Prostate gland (tissue), 2 donors: ENCODE measurements at regions not wholly inside any gene's neighbourhood (a gene's known extent, or its start where the extent isn't known, plus 50 kb on each side); places are given as distances from the start of the nearest gene placed in this dataset.
A peak's percentile ranks its signal among the peaks of the same experiment; 100 is the strongest.

Experiments used
- DNase-seq: peaks from one replicate; pipeline ENCODE4 v3.0.0-alpha.2; 2019; ENCODE audit warnings: low spot score
- H3K27ac ChIP-seq, 2 donors: fragments of 200-600 bp; sonication (generic); 2 replicates each; pipeline ENCODE4 v1.5.1; 2017 to 2019
- H3K27me3 ChIP-seq: fragments of 200-600 bp; sonication (generic); replicated peaks from 2 replicates; pipeline ENCODE4 v1.5.1; 2019; ENCODE audit not compliant: insufficient read depth
- H3K36me3 ChIP-seq, 2 donors: fragments of 200-600 bp; sonication (generic); 1 replicate in 1 of 2; 2 replicates in 1 of 2; pipeline versions ENCODE4 v1.5.1 to v1.8.1; 2017 to 2019
- H3K4me1 ChIP-seq: fragments of 200-600 bp; sonication (generic); replicated peaks from 2 replicates; pipeline ENCODE4 v1.5.1; 2019
- H3K4me3 ChIP-seq, 2 donors: fragments of 200-600 bp; sonication (generic); 2 replicates each; pipeline ENCODE4 v1.5.1; 2017 to 2019
- H3K9me3 ChIP-seq: fragments of 200-600 bp; sonication (generic); 2 replicates; pipeline ENCODE4 v1.5.1; 2017
- POLR2A ChIP-seq: fragments of 450-650 bp; IDR thresholded peaks from one replicate; pipeline ENCODE4 v1.6.1; 2016; ENCODE audit warnings: antibody characterized with exemption, mild to moderate bottlenecking
- POLR2AphosphoS5 ChIP-seq: sonication (generic); formaldehyde crosslinking; IDR thresholded peaks from one replicate; pipeline ENCODE4 v1.6.1; 2017; ENCODE audit warnings: antibody characterized with exemption
- WGBS: methylation state at CpG from one replicate; pipeline ENCODE4 v1.1.5; 2018; 5-methylcytosine and 5-hydroxymethylcytosine counted together
- intact Hi-C: fragments of 100-400 bp; cut with DNase I; formaldehyde crosslinking; loops from one replicate; pipeline ENCODE4 v1.14.2; 2022
- TF ChIP-seq, protein P1 (sequence below), 4 experiments: fragments of 200-600 bp in 2 of 4; fragments of 450-650 bp in 2 of 4; sonication (generic) in 2 of 4; IDR thresholded peaks; 1 replicate in 3 of 4; 2 replicates in 1 of 4; pipeline ENCODE4 v1.5.1; 2016 to 2019; ENCODE audit warnings: antibody characterized with exemption in 4 of 4, mild to moderate bottlenecking in 2 of 4, moderate library complexity in 2 of 4

DNA sequence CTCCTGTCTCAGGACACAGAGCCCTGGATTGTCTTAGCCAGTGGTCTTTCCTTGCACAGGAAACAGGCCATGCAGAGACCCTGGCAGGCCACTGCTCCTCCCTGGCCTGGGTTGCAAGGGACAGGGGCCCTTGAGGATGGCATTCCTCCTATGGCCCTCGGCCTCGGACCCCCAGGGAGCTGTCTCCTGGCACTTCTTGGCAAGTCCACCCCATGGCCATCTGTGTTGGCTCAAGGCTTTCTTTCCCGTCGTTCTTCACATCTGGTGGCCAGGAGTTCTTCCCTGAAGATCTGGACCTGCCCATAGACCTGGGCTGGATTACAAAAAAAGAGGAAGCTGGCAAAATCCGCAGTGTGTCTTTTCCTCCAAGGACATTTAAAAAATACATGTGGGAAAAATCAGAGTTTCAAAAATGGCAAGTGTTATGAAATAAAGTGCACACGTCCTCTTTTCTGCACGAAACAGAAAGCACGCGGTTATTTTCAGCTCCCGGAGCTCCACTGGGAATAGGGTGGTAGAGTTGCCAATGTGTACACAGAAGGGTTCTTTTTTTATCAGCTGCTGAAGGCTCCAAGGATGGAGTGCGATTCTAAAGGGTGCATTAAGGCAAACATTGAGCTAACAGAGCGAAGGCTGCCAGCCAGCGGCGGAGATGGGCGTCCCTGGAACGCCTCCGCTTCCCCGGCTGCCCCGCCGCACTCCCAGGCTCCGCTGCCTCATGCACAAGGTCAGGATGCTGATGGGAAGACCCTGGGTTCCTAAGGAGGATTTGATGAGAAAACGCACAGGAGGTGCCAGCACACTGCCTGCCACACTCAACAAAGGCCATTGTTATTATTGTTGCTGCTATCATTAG lies 62.8 kb upstream of the FAM20C start:
- H3K4me1 ChIP-seq = no peaks in the 10 kb centered on the region
- peak; percentile 44 for DNase-seq
- intact Hi-C loops = no loop called here
- 16% methylated on average over 22 of the region's 22 CpGs for WGBS
- no peaks in the 10 kb centered on the region for H3K9me3 ChIP-seq
- peak overlapping the region in 1 of 2 donors; percentile 10 for H3K27ac ChIP-seq
- H3K27me3 ChIP-seq = no peaks in the 10 kb centered on the region
- H3K36me3 ChIP-seq = no peaks in the 10 kb centered on the region
- H3K4me3 ChIP-seq = peak overlapping the region in 1 of 2 donors; percentile 9
- TF ChIP-seq, protein P1, sequence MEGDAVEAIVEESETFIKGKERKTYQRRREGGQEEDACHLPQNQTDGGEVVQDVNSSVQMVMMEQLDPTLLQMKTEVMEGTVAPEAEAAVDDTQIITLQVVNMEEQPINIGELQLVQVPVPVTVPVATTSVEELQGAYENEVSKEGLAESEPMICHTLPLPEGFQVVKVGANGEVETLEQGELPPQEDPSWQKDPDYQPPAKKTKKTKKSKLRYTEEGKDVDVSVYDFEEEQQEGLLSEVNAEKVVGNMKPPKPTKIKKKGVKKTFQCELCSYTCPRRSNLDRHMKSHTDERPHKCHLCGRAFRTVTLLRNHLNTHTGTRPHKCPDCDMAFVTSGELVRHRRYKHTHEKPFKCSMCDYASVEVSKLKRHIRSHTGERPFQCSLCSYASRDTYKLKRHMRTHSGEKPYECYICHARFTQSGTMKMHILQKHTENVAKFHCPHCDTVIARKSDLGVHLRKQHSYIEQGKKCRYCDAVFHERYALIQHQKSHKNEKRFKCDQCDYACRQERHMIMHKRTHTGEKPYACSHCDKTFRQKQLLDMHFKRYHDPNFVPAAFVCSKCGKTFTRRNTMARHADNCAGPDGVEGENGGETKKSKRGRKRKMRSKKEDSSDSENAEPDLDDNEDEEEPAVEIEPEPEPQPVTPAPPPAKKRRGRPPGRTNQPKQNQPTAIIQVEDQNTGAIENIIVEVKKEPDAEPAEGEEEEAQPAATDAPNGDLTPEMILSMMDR (IDR thresholded peaks at IDR 0.05) = no peak
- peak; percentile 54 for TF ChIP-seq POLR2AphosphoS5

DNA sequence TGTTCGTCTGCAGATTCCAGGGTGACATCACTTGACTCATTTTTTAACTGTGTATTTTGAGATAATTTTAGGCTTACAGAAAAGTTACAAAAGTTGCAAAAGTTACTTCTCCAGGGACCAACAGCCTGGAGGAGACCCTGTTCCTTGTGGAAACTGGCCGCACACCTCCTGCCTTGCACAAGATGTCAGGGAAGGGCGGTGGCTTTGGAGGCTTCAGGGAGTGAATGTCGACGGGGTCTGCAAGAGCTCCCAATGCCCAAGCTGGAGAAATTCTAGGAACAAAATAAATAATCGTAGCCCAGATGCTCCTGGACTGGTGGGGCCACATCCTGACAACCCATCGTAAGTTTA lies 62.2 kb upstream of the FAM20C start:
- Histone ChIP-seq H3K27me3 (no peaks in the 10 kb centered on the region), H3K36me3 (no peaks in the 10 kb centered on the region), H3K27ac (no peak overlapping the region), H3K9me3 (no peaks in the 10 kb centered on the region), H3K4me3 (no peak overlapping the region), H3K4me1 (no peaks in the 10 kb centered on the region)
- WGBS = 67% methylated on average over 7 of the region's 7 CpGs
- intact Hi-C loops = no loop called here
- no peak for TF ChIP-seq POLR2AphosphoS5
- TF ChIP-seq POLR2A = no peak
- TF ChIP-seq, protein P1 (IDR thresholded peaks at IDR 0.05) = no peak
- DNase-seq = no peak

DNA sequence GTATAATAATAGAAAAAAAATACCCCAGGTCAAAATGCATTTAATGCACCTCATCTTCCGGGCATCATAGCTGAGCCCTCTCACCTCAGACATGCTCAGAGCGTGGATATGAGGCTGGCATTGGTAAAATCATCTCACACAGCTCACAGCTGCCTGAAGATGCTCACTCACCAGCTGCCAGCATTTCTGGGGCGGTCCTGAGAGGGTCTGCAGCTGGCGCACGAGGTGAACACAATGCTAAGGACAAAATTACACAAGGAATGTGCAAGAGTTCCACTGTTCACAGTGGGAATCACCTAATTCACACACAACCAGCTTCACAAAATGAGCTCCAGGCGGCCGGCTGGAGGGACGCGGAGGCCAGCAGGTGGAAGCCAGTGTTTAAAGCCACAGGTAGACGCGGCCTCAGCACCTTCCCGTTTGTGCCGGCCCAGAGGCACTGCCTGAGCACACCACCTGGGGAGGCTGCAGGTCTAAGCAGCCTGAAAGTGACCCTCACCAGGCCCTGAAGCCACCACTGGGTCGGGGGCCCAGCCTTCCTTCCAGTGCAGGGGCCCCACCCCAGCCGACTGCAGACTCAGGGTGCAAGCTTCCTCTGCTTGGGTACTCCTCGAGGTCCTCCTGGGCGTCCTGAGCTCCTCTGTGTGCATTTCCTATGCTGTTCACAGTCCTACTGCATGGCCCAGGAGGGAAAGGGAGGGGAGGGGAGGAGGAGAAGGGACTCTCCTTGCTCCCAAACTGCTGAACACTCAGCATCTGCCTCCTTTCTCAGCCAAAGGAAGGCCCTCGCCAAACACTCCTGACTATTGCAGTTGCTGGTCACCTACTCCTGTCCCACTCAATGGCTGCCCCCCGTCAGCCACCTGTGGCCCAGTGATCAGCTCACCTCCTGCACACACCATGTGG lies 61.2 kb upstream of the FAM20C start:
- no peak for DNase-seq
- TF ChIP-seq POLR2AphosphoS5 (no peak), POLR2A (no peak)
- TF ChIP-seq, protein P1 (IDR thresholded peaks at IDR 0.05) = no peak
- no peaks in the 10 kb centered on the region for H3K27me3 ChIP-seq
- H3K4me3 ChIP-seq = no peak overlapping the region
- H3K27ac ChIP-seq = no peak overlapping the region
- intact Hi-C loops = no loop called here
- H3K36me3 ChIP-seq = no peaks in the 10 kb centered on the region
- H3K9me3 ChIP-seq = no peaks in the 10 kb centered on the region
- H3K4me1 ChIP-seq = no peaks in the 10 kb centered on the region
- WGBS = 86% methylated on average over 19 of the region's 19 CpGs

DNA sequence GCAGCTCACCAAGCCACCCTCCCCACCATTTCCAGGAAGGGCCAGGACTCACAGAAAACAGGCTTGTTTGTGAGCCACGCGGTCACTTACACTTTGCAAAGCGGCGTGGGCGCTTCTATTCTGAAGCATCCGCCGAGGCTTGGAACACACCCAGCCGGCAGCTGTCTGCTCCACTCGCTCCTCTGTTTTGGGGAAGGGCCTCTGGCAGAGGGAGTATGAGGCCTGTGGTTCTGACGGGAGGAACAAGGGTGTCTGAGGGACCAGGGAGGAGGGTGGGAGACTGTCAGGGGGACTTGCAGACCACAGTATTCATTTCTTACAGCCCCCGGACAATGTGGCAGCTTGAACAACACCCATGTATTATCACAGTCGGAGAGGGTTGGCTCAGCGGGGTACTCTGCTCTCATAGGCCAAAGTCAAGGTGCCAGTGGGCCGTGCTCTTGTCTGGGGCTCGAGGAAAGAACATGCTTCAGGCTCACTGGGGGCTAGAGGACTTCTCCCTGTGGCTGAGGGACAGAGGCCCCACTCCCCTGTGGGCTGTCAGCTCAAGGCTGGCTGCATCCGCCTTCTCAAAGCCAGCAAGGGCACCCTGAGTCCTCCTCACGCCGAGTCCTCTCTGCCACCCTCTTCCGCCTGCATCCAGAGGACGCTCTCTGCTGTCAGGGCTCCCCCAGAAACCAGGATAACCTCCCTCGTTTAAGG lies 60.4 kb upstream of the FAM20C start:
- DNase-seq = no peak
- no peaks in the 10 kb centered on the region for H3K9me3 ChIP-seq
- H3K27me3 ChIP-seq = no peaks in the 10 kb centered on the region
- intact Hi-C loops = no loop called here
- H3K4me1 ChIP-seq = no peaks in the 10 kb centered on the region
- H3K4me3 ChIP-seq = no peak overlapping the region
- H3K27ac ChIP-seq = no peak overlapping the region
- WGBS = 64% methylated on average over 21 of the region's 21 CpGs
- TF ChIP-seq, protein P1 (IDR thresholded peaks at IDR 0.05) = no peak
- TF ChIP-seq POLR2AphosphoS5 (no peak), POLR2A (no peak)
- H3K36me3 ChIP-seq = no peaks in the 10 kb centered on the region
